SK-N-DZ (cell line): ENCODE measurements at regions not wholly inside any gene's neighbourhood (a gene's known extent, or its start where the extent isn't known, plus 50 kb on each side); places are given as distances from the start of the nearest gene placed in this dataset.

ENCODE experiments used
- DNase-seq: peaks from one replicate; pipeline ENCODE4 v3.0.0-alpha.2; 2015; ENCODE audit warnings: low spot score

- DNase-seq, result no peak
Measured at GRCh38 chr12:98343002-98343567, 172.3 kb upstream of the TMPO start.

DNA sequence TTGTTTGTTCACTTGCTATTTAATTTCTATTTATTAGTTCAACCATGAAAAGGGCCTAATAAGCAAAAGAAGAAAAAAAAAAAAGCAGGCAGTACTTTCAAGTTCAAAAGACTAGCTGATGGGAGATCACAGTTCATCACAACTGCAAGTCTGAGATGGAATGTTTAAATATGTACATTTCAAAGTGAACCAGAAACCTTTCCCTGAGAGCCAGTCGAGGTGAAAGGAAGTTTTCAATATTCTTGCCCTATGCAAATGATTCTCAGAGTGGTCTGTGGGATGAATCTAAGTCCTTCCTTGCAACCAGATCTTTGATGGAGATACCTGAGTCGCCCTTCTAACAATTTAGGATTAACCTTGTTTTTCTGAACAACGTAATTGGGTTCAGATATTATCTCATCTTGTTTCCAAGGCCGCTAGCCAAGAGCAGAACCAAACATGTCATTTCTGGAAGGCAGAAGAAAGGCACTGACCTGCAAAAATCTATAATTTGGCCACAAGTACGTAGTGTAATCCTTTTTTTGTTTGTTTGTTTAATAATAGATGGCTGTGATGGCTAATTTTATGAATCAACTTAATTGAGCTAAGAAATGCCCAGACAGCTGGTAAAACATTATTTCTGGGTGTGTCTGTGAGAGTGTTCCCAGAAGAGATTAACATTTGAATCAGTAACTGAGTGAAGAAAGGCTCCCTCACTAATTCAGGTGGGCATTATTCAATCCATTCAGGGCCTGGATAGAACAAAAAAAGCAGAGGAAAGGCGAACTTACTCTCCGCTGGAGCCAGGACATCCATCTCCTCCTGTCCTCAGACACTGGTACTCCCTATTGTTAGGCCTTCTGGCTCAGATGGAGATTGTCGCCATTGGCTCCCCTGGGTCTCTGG, 171.1 kb upstream of the TMPO start:
- peak; percentile 16 for DNase-seq

DNA sequence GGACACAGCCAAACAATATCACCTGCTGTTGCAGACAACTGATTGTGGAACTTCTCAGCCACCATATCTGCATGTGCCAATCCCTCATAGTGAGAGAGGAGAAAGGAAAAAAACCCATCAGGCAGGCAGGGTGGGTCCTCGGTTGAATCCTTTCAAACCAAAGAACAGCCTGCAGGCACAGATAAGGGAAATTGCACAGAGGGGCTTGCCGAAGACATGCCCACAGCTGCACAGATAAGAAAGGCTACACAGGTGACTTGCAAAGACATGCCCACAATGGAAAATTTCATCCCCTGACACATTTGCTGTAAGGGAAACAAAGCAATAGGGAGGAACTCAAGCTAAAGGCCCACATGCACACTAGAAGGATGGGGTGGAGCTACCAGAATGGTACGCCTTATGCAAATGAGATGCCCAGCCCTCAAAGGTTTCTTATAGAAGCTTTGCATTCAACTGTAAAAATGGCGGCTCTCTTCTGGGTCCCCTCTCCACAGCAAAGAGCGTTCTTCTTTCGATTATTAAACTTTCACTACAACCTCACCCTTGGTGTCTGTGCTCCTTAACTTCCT, 170.0 kb upstream of the TMPO start:
- DNase-seq, result no peak

DNA sequence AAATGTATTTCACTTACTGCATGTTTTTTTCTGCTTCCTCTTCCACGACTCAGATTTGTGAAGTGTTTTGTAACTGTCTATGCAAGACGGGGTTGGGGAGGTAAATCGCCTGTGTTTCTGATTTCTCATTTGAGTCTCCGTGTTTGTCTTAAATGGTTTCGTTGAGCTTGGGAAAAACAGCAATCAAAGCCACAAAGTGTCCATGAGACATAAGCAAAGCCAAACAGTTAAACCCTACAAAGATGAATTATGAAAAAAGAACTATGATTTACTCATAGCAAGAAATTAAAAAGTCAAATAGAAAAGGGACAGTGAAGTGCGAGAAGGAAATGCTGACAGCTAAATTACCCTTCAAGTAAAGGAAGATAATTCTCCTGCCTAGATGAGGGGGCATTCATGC, 164.3 kb upstream of the TMPO start:
- DNase-seq, result no peak

DNA sequence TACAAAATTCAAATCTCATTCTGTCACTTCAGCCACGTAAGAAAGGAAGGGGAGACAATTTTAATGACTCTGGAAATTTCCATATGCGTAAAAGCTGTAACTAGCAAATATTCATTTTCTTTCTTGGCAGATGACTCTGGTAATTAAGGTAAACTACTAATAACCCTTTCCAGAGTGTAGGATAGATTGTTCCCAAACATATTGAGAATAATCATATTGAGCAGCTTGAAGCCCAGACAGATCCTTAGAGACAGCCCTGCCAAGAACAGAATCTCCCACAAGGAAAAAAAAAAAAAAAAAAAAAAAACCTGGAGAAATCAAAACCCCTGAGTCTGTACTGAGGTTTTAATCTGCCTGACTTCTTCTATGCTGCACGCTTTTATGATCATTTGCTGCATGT, 163.6 kb upstream of the TMPO start:
- no peak for DNase-seq

GRCh38 chr12:98352218-98352811, 163.1 kb upstream of the TMPO start:
- DNase-seq, result no peak

- no peak for DNase-seq
Measured at GRCh38 chr12:98352835-98353234, 162.6 kb upstream of the TMPO start.

DNA sequence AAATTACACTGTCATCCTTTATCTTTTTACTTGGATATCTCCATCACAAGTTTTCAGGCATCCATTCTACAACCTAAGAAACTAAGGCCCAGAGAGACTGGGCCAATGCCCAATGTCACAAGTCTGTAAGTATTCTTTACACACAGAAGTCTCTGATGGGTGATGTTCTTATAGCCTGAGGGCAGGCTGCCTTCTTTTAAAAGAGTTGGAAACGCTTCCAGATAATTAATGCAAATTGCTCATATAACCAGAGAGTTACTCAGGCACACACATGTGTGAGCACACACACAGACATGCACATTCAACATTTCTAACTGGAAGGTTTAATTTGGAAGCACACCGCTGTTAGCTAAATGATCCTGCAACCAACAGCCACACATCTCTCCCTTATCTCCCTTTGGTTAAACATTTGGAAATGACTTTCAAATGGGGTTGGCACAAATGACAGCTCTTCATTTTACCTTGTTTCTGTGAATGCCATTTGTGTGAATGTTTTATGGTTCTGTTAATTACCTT, 160.8 kb upstream of the TMPO start:
- no peak for DNase-seq

DNA sequence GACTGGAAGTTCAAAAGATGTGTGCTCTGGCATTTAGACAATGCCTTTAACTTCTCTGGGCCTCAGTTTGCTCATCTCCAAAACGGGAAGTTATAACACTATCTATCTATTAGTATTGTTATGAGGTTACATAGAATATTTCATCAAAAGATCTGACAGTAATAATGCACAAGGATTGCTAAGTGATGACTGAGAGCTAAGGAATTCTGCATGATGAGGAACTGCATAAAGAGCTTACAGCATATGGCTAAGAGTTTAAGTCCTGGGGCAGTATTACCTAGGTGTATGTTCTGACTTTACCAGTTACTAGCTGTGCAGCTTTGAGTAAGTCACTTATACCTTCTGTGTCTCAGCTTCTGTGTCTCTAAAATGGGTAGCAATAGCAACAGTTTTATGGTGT, 160.1 kb upstream of the TMPO start:
- DNase-seq, result no peak

DNA sequence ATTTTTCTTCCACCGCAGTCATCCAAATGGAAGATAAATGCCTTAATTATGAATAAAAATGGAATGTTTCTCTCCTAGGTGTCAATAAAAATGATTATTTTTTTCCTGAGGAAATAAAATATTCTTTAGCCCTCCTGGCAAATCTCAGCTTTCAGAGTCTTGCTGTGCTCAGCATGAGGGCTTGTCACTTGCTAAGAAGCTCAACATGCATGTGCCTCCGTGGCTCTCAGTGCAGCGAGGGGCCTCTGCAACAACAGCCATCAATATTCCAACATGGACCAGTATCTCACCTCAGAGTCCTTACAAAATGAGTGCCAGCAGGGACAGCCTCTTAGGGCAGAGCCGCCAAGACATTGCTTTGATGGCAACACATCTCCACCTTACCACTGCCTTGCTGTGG, 159.5 kb upstream of the TMPO start:
- no peak for DNase-seq

GRCh38 chr12:98358144-98358543, 157.2 kb upstream of the TMPO start:
- no peak for DNase-seq

DNA sequence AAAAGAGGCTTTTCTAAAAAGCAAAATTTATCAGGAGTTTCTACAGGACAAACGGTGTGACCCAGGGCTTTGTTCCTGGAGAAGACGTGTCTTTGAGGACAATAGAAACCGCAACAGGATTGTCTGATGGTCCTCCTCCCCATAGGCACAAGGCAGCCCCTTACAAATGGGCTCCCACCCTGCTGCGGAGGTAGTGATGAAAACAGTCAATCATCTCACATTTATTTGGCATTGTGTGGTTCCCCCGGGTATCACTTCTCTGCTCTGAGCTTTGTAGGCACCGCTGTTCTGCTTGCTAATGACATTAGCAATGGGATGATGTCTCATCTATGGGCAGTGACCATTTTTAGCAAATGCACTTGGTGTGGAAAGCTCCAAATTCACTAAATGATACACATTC, 155.5 kb upstream of the TMPO start:
- no peak for DNase-seq

- DNase-seq, result no peak
Measured at GRCh38 chr12:98360401-98360800, 155.0 kb upstream of the TMPO start.

- DNase-seq, result no peak
Measured at GRCh38 chr12:98369581-98369980, 145.8 kb upstream of the TMPO start.

DNA sequence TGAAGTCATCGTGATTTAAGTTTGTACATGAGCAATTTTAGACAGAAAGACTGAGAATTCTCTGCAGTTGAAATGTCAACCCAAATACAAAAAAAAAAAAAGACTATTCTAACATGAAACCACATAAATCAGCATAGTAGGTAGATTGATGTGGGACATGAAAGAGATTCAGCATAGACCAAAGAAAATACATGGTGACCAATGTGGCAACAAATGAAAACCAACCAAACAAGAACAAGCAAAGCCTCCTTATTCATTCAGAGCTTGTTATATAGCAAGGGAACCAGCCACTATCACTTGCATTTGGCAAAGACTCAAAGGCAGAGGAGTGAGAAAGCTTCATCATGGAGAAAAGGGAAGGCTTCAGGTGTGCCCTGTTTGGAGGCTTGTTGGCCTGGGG, 144.4 kb upstream of the TMPO start:
- no peak for DNase-seq

DNA sequence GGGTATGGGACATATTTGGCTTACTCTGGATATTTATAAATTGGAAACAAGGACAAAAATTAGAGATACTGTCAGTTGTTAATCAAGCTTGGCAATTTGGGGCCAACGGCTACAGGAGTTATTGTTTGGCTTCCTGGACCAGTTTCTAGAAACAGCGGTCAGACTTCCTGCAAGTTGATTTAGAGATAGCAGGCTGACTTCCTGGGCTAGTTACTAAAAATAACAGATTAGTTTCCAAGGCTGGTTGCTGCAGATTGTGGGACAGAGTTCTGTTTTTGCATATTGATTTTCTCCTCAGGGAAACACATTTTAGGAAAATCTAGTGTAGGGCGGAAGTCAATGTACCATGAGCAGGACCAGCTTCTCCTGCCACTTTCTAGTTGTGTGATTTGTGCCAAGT, 144.0 kb upstream of the TMPO start:
- DNase-seq, result no peak

DNA sequence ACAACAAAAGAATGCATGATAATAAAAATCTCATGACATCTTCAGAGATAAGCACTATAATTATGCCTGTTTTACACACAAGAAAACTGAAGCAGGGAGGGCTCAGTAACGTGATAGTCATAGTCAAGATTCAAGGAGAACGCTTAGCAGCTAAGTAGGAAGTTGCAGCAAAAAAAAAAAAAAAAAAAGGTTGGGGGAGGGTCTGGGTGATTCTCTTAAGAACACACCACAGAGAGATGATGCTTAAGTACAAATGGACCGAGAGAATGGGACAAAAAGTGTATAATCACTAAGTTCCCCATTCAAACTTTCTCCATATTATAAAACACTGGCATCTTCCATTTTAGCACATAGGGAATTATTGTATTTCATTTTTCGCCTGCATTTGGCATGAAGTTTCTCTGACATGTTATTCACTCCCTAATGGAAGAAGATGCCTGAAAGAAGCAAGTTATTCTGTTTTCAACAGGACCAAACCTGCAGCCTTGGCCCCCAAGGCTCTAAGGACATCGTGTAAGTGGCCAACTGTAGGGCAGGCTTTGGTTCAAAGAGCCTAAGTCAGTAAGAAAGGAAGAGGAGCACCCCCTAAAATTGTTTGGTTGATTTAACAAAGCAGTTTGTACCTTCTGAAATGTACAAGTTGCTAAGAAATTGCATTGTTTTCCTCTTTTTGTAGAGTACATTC, 142.9 kb upstream of the TMPO start:
- no peak for DNase-seq

- peak; percentile 59 for DNase-seq
Measured at GRCh38 chr12:98373025-98373554, 142.3 kb upstream of the TMPO start.

GRCh38 chr12:98374007-98374406, 141.4 kb upstream of the TMPO start:
- DNase-seq, result no peak

GRCh38 chr12:98379106-98379505, 136.3 kb upstream of the TMPO start:
- no peak for DNase-seq

GRCh38 chr12:98385641-98386040, 129.7 kb upstream of the TMPO start:
- no peak for DNase-seq

DNA sequence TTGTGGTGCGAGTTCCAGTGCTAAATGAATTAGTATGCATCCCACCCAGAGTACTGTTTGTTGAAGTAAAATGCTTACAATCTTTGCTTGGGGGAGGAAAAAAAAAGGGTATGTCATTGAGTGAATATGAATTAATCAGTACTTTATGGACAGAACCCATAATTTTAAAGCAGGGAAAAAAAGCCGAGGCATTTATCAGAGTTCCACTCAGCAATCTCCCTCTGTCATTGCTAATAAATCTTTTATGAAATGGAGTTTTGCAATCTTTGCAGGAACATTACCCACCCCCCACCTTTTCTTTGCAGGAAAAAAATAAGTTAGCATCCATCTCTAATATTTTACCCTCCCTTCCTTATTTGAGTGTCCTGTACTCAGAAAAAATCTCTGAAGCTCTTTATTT, 127.9 kb upstream of the TMPO start:
- no peak for DNase-seq
